SK-N-SH (cell line): ENCODE measurements at regions not wholly inside any gene's neighbourhood (a gene's known extent, or its start where the extent isn't known, plus 50 kb on each side); places are given as distances from the start of the nearest gene placed in this dataset.

ENCODE experiments used
- CTCF ChIA-PET: fragments of 300-600, 350-600 bp; formaldehyde crosslinking; extraction: SDS; loops from one replicate; lab custom pipeline; 2021; lab: Yijun Ruan, JAX
- POLR2A ChIA-PET: fragments of 350-600 bp; sonication (Branson Sonifier 250); formaldehyde crosslinking; extraction: SDS; loops from one replicate; lab custom pipeline; 2020; ENCODE audit warnings: antibody characterized with exemption, inconsistent platforms; lab: Yijun Ruan, JAX
- DNase-seq: peaks from one replicate; pipeline ENCODE4 v3.0.0; 2012
- H2AFZ ChIP-seq: fragments of 200-600 bp; sonication (generic); 2 replicates; pipeline ENCODE4 v1.8.1; 2016; ENCODE audit warnings: antibody characterized with exemption, mild to moderate bottlenecking, low read depth
- H3F3A ChIP-seq: fragments of 200-600 bp; sonication (generic); replicated peaks from 2 replicates; pipeline ENCODE3; 2016; ENCODE audit warnings: antibody characterized with exemption, mild to moderate bottlenecking; ENCODE audit not compliant: insufficient read depth
- H3K27ac ChIP-seq, 2 experiments: fragments of 200-500 bp in 1 of 2; fragments of 200-600 bp in 1 of 2; sonication (Bioruptor generic) in 1 of 2; sonication (generic), shearing (Covaris generic) in 1 of 2; 2 replicates each; pipeline versions ENCODE4 v1.5.1 to v1.6.1; 2014 to 2016; ENCODE audit warnings: low read depth in 2 of 2, inconsistent platforms in 1 of 2, low read length in 1 of 2, mild to moderate bottlenecking in 1 of 2, mixed read lengths in 1 of 2
- H3K27me3 ChIP-seq: fragments of 200-600 bp; sonication (generic), shearing (Covaris generic); 2 replicates; pipeline ENCODE4 v1.6.1; 2016; ENCODE audit warnings: mixed run types; ENCODE audit not compliant: insufficient read depth
- H3K36me3 ChIP-seq, 2 experiments: fragments of 200-500 bp in 1 of 2; fragments of 200-600 bp in 1 of 2; sonication (Bioruptor generic) in 1 of 2; sonication (generic) in 1 of 2; replicated peaks in 1 of 2; 2 replicates each; pipeline versions ENCODE3 to v1.5.1; 2014 to 2016; ENCODE audit warnings: low read length in 1 of 2, mild to moderate bottlenecking in 1 of 2; ENCODE audit not compliant: insufficient read depth in 2 of 2, control insufficient read depth in 1 of 2
- H3K4me1 ChIP-seq, 2 experiments: fragments of 200-500 bp in 1 of 2; fragments of 200-600 bp in 1 of 2; sonication (Bioruptor generic) in 1 of 2; sonication (generic), shearing (Covaris generic) in 1 of 2; 2 replicates each; pipeline versions ENCODE4 v1.5.1 to v1.6.1; 2014 to 2016; ENCODE audit warnings: low read depth in 1 of 2, low read length in 1 of 2, mixed run types in 1 of 2; ENCODE audit not compliant: insufficient read depth in 2 of 2, control insufficient read depth in 1 of 2
- H3K4me2 ChIP-seq: fragments of 200-600 bp; sonication (generic), shearing (Covaris generic); 2 replicates; pipeline ENCODE4 v1.6.1; 2017; ENCODE audit warnings: mixed run types
- H3K4me3 ChIP-seq, 2 experiments: fragments of 200-500 bp in 1 of 2; fragments of 200-600 bp in 1 of 2; sonication (Bioruptor generic) in 1 of 2; sonication (generic), shearing (Covaris generic) in 1 of 2; 2 replicates each; pipeline versions ENCODE4 v1.5.1 to v1.8.1; 2014 to 2016; ENCODE audit warnings: low read depth in 2 of 2, inconsistent platforms in 1 of 2, low read length in 1 of 2, mild to moderate bottlenecking in 1 of 2, mixed read lengths in 1 of 2, moderate library complexity in 1 of 2
- H3K79me2 ChIP-seq: fragments of 200-600 bp; sonication (generic); 2 replicates; pipeline ENCODE4 v1.8.1; 2017; ENCODE audit warnings: mild to moderate bottlenecking; ENCODE audit not compliant: insufficient read depth
- H3K9ac ChIP-seq: fragments of 200-600 bp; sonication (generic); 2 replicates; pipeline ENCODE4 v1.6.1; 2017; ENCODE audit warnings: mixed run types
- H3K9me2 ChIP-seq: fragments of 200-600 bp; sonication (generic); 2 replicates; pipeline ENCODE4 v1.6.1; 2017; ENCODE audit warnings: mixed run types
- H3K9me3 ChIP-seq: fragments of 200-600 bp; sonication (generic); 2 replicates; pipeline ENCODE4 v1.6.1; 2017; ENCODE audit warnings: mixed run types, mild to moderate bottlenecking, moderate library complexity
- H4K20me1 ChIP-seq: fragments of 200-600 bp; sonication (generic); 2 replicates; pipeline ENCODE4 v1.6.1; 2017; ENCODE audit warnings: mild to moderate bottlenecking, mixed run types; ENCODE audit not compliant: insufficient read depth
- CHD2 ChIP-seq: fragments of 150-350 bp; IDR thresholded peaks from 2 replicates; pipeline ENCODE4 v1.6.1; 2018; ENCODE audit warnings: low read length; ENCODE audit not compliant: partially characterized antibody
- FOXJ3 ChIP-seq: sonication (generic); formaldehyde crosslinking; IDR thresholded peaks from 2 replicates; pipeline ENCODE4 v1.5.1; 2020; ENCODE audit warnings: mild to moderate bottlenecking, missing genetic modification reagents
- GATA2 ChIP-seq: sonication (generic); formaldehyde crosslinking; IDR thresholded peaks from 2 replicates; pipeline ENCODE4 v1.5.0; 2020; ENCODE audit warnings: mild to moderate bottlenecking, missing genetic modification reagents
- JUND ChIP-seq: IDR thresholded peaks from 2 replicates; pipeline ENCODE4 v1.4.0; 2012
- MEF2A ChIP-seq: IDR thresholded peaks from 2 replicates; pipeline ENCODE4 v1.4.0; 2012; ENCODE audit warnings: low read depth, borderline replicate concordance
- MXI1 ChIP-seq: IDR thresholded peaks from 2 replicates; pipeline ENCODE4 v1.6.1; 2012; ENCODE audit warnings: mild to moderate bottlenecking, low read depth, low read length, improper control_type of control experiment
- RCOR1 ChIP-seq: fragments of 150-350 bp; IDR thresholded peaks from 2 replicates; pipeline ENCODE4 v1.6.1; 2017; ENCODE audit warnings: antibody characterized with exemption, low read length
- RFX5 ChIP-seq: IDR thresholded peaks from 2 replicates; pipeline ENCODE4 v1.6.1; 2012; ENCODE audit warnings: mild to moderate bottlenecking, improper control_type of control experiment, low read length
- TCF12 ChIP-seq: IDR thresholded peaks from 2 replicates; pipeline ENCODE4 v1.4.0; 2012
- USF1 ChIP-seq: IDR thresholded peaks from 2 replicates; pipeline ENCODE4 v1.4.0; 2012; ENCODE audit warnings: low read depth, borderline replicate concordance
- WGBS: methylation state at CpG from one replicate; pipeline ENCODE4 v1.1.6; 2017; ENCODE audit warnings: low lambda C conversion rate; 5-methylcytosine and 5-hydroxymethylcytosine counted together
- TF ChIP-seq, protein P1 (sequence below): IDR thresholded peaks from 2 replicates; pipeline ENCODE4 v1.4.0; 2012; ENCODE audit warnings: low read depth, borderline replicate concordance
- TF ChIP-seq, protein P2 (sequence below): fragments of 200-600 bp; sonication (generic); IDR thresholded peaks from 2 replicates; pipeline ENCODE4 v1.6.1; 2017; ENCODE audit warnings: antibody characterized with exemption, mild to moderate bottlenecking, moderate library complexity
- TF ChIP-seq, protein P3 (sequence below): IDR thresholded peaks from 2 replicates; pipeline ENCODE4; 2012

GRCh38 chr2:200217320-200217719, 89.2 kb upstream of the SPATS2L start (continued):
- TF ChIP-seq JUND, result no peak

- Histone ChIP-seq H3K27me3 (no peaks in the 10 kb centered on the region), H3K9me2 (no peaks in the 10 kb centered on the region), H3K4me2 (no peak overlapping the region), H3K79me2 (no peaks in the 10 kb centered on the region), H3K36me3 (no peaks in the 10 kb centered on the region), H3K9me3 (no peaks in the 10 kb centered on the region), H3K4me1 (no peaks in the 10 kb centered on the region; a peak in 1 of 4 replicates), H3K4me3 (no peak overlapping the region), H3K9ac (no peak overlapping the region), H2AFZ (no peak overlapping the region), H3K27ac (no peak overlapping the region), H4K20me1 (no peaks in the 10 kb centered on the region)
- WGBS, result 64% methylated on average over 1 of the region's 1 CpG
- CTCF ChIA-PET, result interaction anchor here (0.7 kb wide), 1 partner anchor 80 kb away, joined by 3 read pairs; no protein-coding TSS in a partner anchor
- POLR2A ChIA-PET, result no interaction called here
- TF ChIP-seq, protein P1, sequence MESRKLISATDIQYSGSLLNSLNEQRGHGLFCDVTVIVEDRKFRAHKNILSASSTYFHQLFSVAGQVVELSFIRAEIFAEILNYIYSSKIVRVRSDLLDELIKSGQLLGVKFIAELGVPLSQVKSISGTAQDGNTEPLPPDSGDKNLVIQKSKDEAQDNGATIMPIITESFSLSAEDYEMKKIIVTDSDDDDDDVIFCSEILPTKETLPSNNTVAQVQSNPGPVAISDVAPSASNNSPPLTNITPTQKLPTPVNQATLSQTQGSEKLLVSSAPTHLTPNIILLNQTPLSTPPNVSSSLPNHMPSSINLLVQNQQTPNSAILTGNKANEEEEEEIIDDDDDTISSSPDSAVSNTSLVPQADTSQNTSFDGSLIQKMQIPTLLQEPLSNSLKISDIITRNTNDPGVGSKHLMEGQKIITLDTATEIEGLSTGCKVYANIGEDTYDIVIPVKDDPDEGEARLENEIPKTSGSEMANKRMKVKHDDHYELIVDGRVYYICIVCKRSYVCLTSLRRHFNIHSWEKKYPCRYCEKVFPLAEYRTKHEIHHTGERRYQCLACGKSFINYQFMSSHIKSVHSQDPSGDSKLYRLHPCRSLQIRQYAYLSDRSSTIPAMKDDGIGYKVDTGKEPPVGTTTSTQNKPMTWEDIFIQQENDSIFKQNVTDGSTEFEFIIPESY, result no peak
- TF ChIP-seq MXI1 (no peak), FOXJ3 (CRISPR knock-in tag) (no peak), RCOR1 (no peak), CHD2 (no peak), TCF12 (no peak), USF1 (no peak), GATA2 (CRISPR knock-in tag) (no peak), MEF2A (no peak), RFX5 (no peak)
- TF ChIP-seq, protein P2, sequence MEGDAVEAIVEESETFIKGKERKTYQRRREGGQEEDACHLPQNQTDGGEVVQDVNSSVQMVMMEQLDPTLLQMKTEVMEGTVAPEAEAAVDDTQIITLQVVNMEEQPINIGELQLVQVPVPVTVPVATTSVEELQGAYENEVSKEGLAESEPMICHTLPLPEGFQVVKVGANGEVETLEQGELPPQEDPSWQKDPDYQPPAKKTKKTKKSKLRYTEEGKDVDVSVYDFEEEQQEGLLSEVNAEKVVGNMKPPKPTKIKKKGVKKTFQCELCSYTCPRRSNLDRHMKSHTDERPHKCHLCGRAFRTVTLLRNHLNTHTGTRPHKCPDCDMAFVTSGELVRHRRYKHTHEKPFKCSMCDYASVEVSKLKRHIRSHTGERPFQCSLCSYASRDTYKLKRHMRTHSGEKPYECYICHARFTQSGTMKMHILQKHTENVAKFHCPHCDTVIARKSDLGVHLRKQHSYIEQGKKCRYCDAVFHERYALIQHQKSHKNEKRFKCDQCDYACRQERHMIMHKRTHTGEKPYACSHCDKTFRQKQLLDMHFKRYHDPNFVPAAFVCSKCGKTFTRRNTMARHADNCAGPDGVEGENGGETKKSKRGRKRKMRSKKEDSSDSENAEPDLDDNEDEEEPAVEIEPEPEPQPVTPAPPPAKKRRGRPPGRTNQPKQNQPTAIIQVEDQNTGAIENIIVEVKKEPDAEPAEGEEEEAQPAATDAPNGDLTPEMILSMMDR, result no peak
- TF ChIP-seq, protein P3, sequence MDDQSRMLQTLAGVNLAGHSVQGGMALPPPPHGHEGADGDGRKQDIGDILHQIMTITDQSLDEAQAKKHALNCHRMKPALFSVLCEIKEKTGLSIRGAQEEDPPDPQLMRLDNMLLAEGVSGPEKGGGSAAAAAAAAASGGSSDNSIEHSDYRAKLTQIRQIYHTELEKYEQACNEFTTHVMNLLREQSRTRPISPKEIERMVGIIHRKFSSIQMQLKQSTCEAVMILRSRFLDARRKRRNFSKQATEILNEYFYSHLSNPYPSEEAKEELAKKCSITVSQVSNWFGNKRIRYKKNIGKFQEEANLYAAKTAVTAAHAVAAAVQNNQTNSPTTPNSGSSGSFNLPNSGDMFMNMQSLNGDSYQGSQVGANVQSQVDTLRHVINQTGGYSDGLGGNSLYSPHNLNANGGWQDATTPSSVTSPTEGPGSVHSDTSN, result no peak
- TF ChIP-seq, all 33 proteins: peak for 0
- no peak for DNase-seq
- H3F3A ChIP-seq, result no peaks in the 10 kb centered on the region
Observed at GRCh38 chr2:200218645-200219044, 87.8 kb upstream of the SPATS2L start.
